Central memory CD8-positive, alpha-beta T cell (primary cell): ENCODE measurements at regions not wholly inside any gene's neighbourhood (a gene's known extent, or its start where the extent isn't known, plus 50 kb on each side); places are given as distances from the start of the nearest gene placed in this dataset.
"Not testable (repeated sequence)": the region's sequence is repeated elsewhere in the genome, so short reads cannot be mapped to it uniquely, and the experiment has no call there.

ENCODE experiments used
- ATAC-seq: fragments of 150-1000 bp; cut with Tn5 transposase; replicated peaks from 2 replicates; pipeline ENCODE4 v1.10.0; 2022; ENCODE audit warnings: mild to moderate bottlenecking, moderate FRiP score, moderate number of reproducible peaks; ENCODE audit not compliant: poor library complexity, severe bottlenecking; ENCODE audit errors: extremely low read depth
- DNase-seq, 2 donors: peaks; one replicate each; pipeline ENCODE4 v3.0.0; 2021; ENCODE audit warnings: low spot score in 2 of 2
- H3K27ac Mint-ChIP-seq: one replicate; pipeline ENCODE4 v1.8.0; 2022; ENCODE audit warnings: low read depth, mild to moderate bottlenecking, moderate library complexity, mixed read lengths
- H3K27me3 Mint-ChIP-seq: one replicate; pipeline ENCODE4 v1.8.0; 2022; ENCODE audit warnings: mixed read lengths
- H3K36me3 Mint-ChIP-seq: one replicate; pipeline ENCODE4 v1.8.0; 2022; ENCODE audit warnings: mild to moderate bottlenecking, moderate library complexity, mixed read lengths; ENCODE audit not compliant: insufficient read depth
- H3K4me1 Mint-ChIP-seq: one replicate; pipeline ENCODE4 v1.8.0; 2022; ENCODE audit warnings: mixed read lengths
- H3K4me3 Mint-ChIP-seq: one replicate; pipeline ENCODE4 v1.8.0; 2022; ENCODE audit warnings: mild to moderate bottlenecking, moderate library complexity, mixed read lengths
- H3K9me3 Mint-ChIP-seq: one replicate; pipeline ENCODE4 v1.8.0; 2022; ENCODE audit warnings: mixed read lengths

DNA sequence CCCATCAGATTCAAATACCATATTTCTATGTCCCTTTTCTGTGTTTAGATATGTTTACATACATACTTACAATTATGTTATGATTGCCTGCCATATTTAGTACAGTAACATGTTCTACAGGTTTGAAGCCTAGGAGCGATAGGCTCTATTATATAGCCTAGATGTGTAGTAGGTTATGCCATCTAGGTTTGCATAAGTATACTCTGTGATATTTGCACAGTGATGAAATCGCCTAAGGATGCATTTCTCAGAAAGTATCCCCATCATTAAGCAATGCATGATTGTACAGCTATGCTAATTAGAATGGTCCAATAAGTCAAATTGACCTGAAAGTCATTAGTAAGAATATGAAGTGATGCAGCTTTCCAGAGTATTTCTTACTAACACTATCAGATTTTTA is 1171.7 kb upstream of the LRRTM3 start:
- H3K27ac Mint-ChIP-seq = no peak overlapping the region
- DNase-seq = no peak
- H3K27me3 Mint-ChIP-seq = no peaks in the 10 kb centered on the region
- H3K4me1 Mint-ChIP-seq = no peaks in the 10 kb centered on the region
- no peaks in the 10 kb centered on the region for H3K36me3 Mint-ChIP-seq
- peaks cover 5% of the 10 kb centered on the region for H3K9me3 Mint-ChIP-seq
- ATAC-seq = no peak
- no peak overlapping the region for H3K4me3 Mint-ChIP-seq

DNA sequence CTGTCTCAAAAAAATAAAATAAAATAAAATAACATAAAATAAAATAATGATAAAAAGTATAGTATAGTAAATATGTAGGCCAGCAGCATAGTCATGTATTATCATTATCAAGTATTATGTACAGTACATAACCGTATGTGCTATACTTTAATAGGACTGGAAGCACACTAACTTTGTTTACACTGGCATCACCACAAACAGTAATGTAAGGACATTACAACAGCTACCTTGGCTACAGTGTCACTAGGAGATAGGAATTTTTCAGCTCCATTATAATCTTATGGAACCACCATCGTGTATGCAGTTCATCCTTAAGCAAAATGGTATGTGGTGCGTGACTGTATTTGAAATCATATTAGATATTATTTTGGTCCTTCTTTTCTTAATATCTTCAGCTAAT is 1163.5 kb upstream of the LRRTM3 start:
- no peak overlapping the region for H3K27ac Mint-ChIP-seq
- H3K27me3 Mint-ChIP-seq = no peaks in the 10 kb centered on the region
- no peaks in the 10 kb centered on the region for H3K36me3 Mint-ChIP-seq
- no peaks in the 10 kb centered on the region for H3K4me1 Mint-ChIP-seq
- H3K9me3 Mint-ChIP-seq = peaks cover 7% of the 10 kb centered on the region
- no peak for ATAC-seq
- no peak overlapping the region for H3K4me3 Mint-ChIP-seq
- DNase-seq = no peak

DNA sequence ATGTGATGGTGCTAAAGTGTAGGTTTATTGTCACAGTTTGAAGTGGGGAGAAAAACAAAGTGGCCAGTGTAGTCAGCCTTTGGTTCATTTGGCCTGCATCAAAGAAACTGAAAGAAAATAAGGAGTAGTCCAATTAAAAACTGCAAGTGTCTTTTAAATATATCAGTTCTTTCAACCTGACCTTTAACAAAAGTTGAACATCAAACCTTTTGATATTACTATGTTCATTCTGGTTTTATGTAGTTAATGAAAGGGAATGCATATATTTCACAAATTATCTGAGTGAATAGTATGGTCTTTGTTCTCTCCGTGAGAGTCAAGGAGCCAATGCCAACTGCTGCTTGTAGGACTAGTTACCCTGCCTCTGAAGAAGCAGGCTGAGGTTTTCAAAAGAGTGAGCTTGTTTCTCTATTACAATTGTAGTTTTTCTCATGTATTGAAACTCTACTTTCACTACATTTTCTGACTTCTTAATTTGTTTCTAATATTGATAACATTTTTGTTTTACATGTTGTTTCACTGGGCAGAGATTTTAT is 1160.8 kb upstream of the LRRTM3 start:
- no peak overlapping the region for H3K27ac Mint-ChIP-seq
- DNase-seq = no peak
- no peaks in the 10 kb centered on the region for H3K36me3 Mint-ChIP-seq
- no peak for ATAC-seq
- no peak overlapping the region for H3K4me3 Mint-ChIP-seq
- no peaks in the 10 kb centered on the region for H3K27me3 Mint-ChIP-seq
- peaks cover 13% of the 10 kb centered on the region for H3K9me3 Mint-ChIP-seq
- H3K4me1 Mint-ChIP-seq = no peaks in the 10 kb centered on the region

DNA sequence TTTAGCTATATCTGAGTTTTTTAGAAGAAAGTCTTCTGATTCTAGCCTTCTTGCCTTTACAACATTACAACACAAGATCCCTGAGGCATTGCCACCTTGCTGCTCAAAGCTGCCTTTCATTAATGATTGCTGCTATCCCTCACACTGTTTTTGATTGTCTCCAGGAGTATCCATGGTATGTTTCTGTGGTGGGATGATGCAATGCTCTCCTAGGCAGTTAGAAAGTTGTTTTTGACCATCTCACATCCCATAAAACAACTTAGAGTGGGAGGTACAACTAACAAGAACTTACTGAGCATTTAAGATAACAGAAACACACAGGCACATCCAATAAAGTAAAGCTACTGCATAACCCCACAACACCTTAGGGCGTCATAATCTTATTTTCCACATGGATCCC is 1156.0 kb upstream of the LRRTM3 start:
- no peak for ATAC-seq
- Mint-ChIP-seq H3K9me3 (peaks cover 25% of the 10 kb centered on the region), H3K36me3 (no peaks in the 10 kb centered on the region)

DNA sequence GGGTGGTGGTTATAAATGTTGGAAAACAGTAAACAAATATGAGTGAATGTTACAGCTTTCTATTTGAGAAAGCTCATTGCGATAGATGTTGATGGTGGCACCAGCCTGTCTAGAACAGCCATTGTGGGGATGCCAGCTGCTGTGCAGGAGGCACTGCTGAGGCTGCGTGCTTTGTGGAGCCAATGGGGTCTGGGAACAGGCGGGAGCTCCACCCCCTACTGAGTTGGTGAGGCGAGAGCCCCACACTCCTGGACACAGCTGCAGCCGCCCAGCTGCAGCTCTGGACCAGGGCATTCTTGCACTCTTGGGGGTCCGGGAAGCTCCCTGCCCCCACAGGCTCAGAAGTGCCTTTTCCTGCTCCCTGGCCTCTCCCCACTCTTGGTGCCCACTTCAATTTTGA is 1147.1 kb upstream of the LRRTM3 start:
- Mint-ChIP-seq H3K36me3 (no peaks in the 10 kb centered on the region), H3K27ac (no peak overlapping the region), H3K9me3 (peaks cover 15% of the 10 kb centered on the region), H3K27me3 (no peaks in the 10 kb centered on the region), H3K4me3 (no peak overlapping the region), H3K4me1 (no peaks in the 10 kb centered on the region)
- DNase-seq (no peak), ATAC-seq (no peak)

More for the DNA sequence above, 1156.0 kb upstream of the LRRTM3 start:
- no peak for DNase-seq
- H3K27ac Mint-ChIP-seq = no peak overlapping the region
- no peaks in the 10 kb centered on the region for H3K4me1 Mint-ChIP-seq
- no peak overlapping the region for H3K4me3 Mint-ChIP-seq
- H3K27me3 Mint-ChIP-seq = no peaks in the 10 kb centered on the region

DNA sequence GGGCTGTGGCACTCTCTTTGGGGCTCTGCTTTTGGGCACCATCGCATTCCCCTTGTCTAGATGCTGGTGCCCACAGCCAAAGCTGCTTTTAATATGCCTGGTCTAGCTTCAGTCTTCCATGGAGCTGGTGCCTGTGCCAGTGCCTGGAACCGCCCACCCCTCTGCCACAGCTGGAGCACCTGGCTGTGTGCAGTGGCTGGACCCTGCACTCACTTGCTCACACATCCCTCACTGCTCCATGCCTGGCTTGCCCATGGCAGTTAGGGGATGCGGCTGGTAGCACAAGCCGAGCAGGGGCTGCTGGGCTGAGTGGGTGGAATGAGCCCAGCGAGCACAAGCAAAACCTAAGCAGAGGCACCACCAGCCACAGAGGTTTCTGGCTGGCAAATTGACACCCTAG is 1145.9 kb upstream of the LRRTM3 start:
- Mint-ChIP-seq H3K4me3 (no peak overlapping the region), H3K9me3 (peaks cover 9% of the 10 kb centered on the region), H3K36me3 (no peaks in the 10 kb centered on the region), H3K4me1 (no peaks in the 10 kb centered on the region), H3K27ac (no peak overlapping the region), H3K27me3 (no peaks in the 10 kb centered on the region)
- ATAC-seq = no peak
- no peak for DNase-seq

DNA sequence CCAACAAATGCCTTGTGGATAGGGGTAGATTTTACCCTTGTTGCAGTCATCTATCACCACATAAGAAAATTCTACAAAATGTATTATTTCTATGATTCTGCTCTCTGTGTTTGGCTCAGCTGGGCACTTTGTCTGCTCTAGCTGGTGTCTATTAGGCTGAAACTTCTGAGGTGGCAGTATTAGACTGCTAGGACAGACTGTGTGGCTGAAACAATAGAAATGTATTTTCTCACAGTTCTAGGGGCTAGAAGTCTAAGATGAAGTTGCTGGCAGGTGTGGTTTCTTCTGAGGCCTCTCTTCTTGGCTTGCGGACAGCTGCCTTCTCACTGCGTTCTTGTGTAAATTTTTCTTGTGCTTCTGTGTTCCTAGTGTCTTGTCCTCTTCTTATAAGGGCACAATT is 1139.6 kb upstream of the LRRTM3 start:
- DNase-seq (no peak), ATAC-seq (no peak)
- peaks cover 23% of the 10 kb centered on the region for H3K9me3 Mint-ChIP-seq
- H3K4me3 Mint-ChIP-seq = no peak overlapping the region
- H3K36me3 Mint-ChIP-seq = no peaks in the 10 kb centered on the region
- no peaks in the 10 kb centered on the region for H3K4me1 Mint-ChIP-seq
- no peak overlapping the region for H3K27ac Mint-ChIP-seq
- H3K27me3 Mint-ChIP-seq = no peaks in the 10 kb centered on the region

DNA sequence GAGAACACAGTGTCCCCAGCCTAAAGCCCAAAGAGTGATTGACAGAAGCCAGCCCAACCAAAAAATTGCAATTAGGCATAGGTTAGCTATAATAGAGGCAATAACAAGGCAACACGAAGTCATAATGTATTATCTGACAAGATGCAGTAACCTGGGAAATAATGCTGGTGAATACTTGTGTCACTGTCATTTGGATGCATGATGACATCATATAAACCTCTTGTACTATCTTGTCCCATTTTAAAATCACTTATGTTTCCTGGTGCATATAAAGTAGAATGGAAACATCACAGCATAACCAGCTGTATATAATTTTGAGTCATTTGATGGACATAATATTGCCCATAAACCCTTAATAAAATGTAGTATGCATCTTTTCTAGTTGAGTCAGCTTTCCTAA is 1138.3 kb upstream of the LRRTM3 start:
- Mint-ChIP-seq H3K9me3 (peaks cover 23% of the 10 kb centered on the region), H3K4me3 (no peak overlapping the region), H3K4me1 (no peaks in the 10 kb centered on the region), H3K27me3 (no peaks in the 10 kb centered on the region), H3K27ac (no peak overlapping the region), H3K36me3 (no peaks in the 10 kb centered on the region)
- DNase-seq (no peak), ATAC-seq (no peak)

DNA sequence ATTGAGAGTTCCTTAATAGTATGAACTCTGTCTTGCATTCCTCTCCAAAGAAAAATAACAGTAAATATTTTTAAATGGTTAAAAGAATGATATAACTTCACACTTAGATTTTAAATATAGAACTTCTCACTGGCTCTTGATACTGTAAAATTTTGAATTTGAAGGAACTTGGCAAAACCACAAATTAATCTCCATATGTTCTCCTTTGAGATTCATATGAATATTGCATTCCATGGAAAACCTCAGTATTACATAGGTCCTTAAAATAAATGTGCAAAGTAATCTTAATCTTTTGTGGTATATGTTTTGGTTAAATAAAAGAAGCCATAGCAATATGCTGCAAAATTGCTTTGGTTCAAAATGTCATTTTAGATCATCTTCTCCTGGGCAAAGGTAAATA is 1137.6 kb upstream of the LRRTM3 start:
- no peak for ATAC-seq
- no peaks in the 10 kb centered on the region for H3K4me1 Mint-ChIP-seq
- no peak overlapping the region for H3K27ac Mint-ChIP-seq
- peaks cover 17% of the 10 kb centered on the region for H3K9me3 Mint-ChIP-seq
- no peaks in the 10 kb centered on the region for H3K27me3 Mint-ChIP-seq
- no peak for DNase-seq
- no peak overlapping the region for H3K4me3 Mint-ChIP-seq
- H3K36me3 Mint-ChIP-seq = no peaks in the 10 kb centered on the region

DNA sequence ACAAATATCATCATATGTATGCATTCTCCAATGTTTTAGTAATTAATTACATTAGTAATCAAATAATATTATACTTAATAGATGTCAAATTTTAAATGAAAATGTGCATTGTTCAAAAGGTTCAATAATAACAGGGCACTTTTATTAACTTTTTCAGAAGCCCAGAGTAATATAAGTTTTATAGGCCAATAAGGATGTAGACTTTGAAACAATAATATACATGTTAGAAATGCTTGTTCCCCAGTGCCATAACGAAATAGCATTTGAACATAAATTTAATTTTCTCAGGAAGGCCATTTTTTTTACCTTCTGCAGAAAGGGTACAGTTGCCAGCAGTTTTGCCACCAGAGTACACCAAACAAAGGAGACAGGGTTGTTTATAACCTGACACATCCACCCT is 1133.9 kb upstream of the LRRTM3 start:
- no peak for ATAC-seq
- Mint-ChIP-seq H3K9me3 (peaks cover 12% of the 10 kb centered on the region), H3K27ac (no peak overlapping the region), H3K36me3 (no peaks in the 10 kb centered on the region), H3K4me1 (no peaks in the 10 kb centered on the region), H3K4me3 (no peak overlapping the region), H3K27me3 (no peaks in the 10 kb centered on the region)
- DNase-seq = no peak

DNA sequence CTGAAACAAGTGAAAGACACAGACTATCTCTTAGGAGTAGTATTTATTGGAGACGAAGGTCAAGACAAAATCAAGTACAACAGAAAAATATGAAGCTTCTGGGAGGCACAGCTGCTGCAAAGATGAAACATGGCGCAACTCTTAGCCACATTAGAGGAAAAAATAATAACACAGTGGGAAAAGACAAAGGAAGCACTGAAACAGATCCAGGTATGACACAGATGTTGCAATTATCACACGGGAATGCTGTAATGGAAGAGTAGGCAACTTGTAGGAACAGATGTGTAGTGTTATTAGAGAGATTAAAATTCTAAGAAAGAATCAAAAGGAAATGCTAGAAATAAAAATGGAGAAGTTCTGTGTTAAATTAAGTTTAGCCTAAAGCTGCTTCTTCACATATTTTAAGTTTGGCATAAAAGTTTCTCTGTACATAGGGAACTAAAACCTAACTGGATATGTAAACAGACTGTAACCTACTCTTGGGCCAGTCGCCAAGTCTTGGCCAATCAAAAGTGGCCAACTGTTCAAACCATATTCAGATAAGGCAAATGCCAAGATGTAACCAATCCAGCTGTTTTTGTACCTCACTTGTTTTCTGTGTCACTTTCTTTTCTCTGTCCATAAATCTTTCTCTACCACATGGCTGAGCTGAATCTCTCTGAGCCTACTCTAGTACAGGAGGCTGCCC is 1132.0 kb upstream of the LRRTM3 start:
- Mint-ChIP-seq H3K4me1 (no peaks in the 10 kb centered on the region), H3K27ac (no peak overlapping the region), H3K36me3 (no peaks in the 10 kb centered on the region), H3K9me3 (peaks cover 11% of the 10 kb centered on the region), H3K4me3 (no peak overlapping the region), H3K27me3 (no peaks in the 10 kb centered on the region)
- DNase-seq (no peak), ATAC-seq (no peak)

DNA sequence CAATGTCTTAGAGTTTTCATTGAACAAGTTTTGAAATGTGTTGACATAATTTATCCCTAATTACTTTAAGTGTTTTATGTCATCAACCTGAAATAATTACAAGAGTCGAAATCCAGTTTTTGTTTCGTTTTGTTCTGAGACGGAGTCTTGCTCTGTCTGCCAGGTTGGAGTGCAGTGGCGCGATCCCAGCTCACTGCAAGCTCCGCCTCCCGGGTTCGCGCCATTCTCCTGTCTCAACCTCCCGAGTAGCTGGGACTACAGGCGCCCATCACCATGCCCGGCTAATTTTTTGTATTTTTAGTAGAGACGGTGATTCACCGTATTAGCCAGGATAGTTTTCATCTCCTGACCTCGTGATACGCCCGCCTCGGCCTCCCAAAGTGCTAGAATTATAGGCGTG is 1131.0 kb upstream of the LRRTM3 start:
- H3K9me3 Mint-ChIP-seq = peaks cover 11% of the 10 kb centered on the region
- not testable (repeated sequence) for H3K4me3 Mint-ChIP-seq, H3K4me1 Mint-ChIP-seq, DNase-seq, ATAC-seq, H3K27me3 Mint-ChIP-seq, H3K36me3 Mint-ChIP-seq, H3K27ac Mint-ChIP-seq

DNA sequence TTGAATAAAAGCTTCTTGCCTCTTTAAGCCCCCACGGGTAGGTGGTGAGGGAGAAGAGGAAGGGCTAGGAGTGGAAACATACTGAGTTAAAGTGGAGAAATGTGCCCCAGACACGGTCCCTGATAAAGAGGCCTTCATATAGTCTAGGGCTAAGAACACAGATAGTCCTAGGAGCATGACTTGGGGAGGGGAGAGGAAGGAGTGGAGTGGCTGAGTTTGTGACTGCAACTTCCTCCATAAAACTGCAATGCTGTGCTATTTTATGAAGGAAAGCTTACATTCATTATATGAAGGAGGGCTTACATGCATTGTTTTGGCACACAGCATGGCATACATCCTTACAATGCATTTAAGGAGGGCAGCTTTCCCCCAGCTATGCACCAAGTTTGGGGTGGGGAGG is 1129.4 kb upstream of the LRRTM3 start:
- Mint-ChIP-seq H3K27ac (no peak overlapping the region), H3K9me3 (peaks cover 11% of the 10 kb centered on the region), H3K4me3 (no peak overlapping the region), H3K27me3 (no peaks in the 10 kb centered on the region), H3K36me3 (no peaks in the 10 kb centered on the region), H3K4me1 (no peaks in the 10 kb centered on the region)
- no peak for DNase-seq
- no peak for ATAC-seq
